Liver (tissue), 3 donors: ENCODE measurements at regions not wholly inside any gene's neighbourhood (a gene's known extent, or its start where the extent isn't known, plus 50 kb on each side); places are given as distances from the start of the nearest gene placed in this dataset.

Source experiments
- CTCF ChIP-seq: fragments of 150-350 bp; IDR thresholded peaks from 2 replicates; pipeline ENCODE4 v1.5.1; 2017; ENCODE audit warnings: improper control_type of control experiment, low read depth, low read length; ENCODE audit not compliant: missing input control
- GABPA ChIP-seq, 2 donors: IDR thresholded peaks in 1 of 2; conservative IDR thresholded peaks in 1 of 2; 2 replicates each; pipeline ENCODE4 v1.6.1; 2016; ENCODE audit warnings: antibody characterized with exemption in 2 of 2, mild to moderate bottlenecking in 1 of 2, moderate library complexity in 1 of 2
- donor health status: healthy.
- donor health status: healthy.

GRCh38 chr5:173430394-173430793, 102.2 kb upstream of the STC2 start:
- no peak for TF ChIP-seq CTCF
- TF ChIP-seq GABPA (IDR thresholded peaks at IDR 0.05 in 1 of 2, conservative IDR thresholded peaks at IDR 0.05 in 1 of 2), result no peak
